HG03135 (cell line): ENCODE measurements at regions not wholly inside any gene's neighbourhood (a gene's known extent, or its start where the extent isn't known, plus 50 kb on each side); places are given as distances from the start of the nearest gene placed in this dataset.

ENCODE experiments used
- ATAC-seq: cut with Tn5 transposase; IDR thresholded peaks from one replicate; pipeline ENCODE4 v1.9.1; 2021; ENCODE audit warnings: mild to moderate bottlenecking, moderate library complexity; ENCODE audit not compliant: unreplicated experiment

DNA sequence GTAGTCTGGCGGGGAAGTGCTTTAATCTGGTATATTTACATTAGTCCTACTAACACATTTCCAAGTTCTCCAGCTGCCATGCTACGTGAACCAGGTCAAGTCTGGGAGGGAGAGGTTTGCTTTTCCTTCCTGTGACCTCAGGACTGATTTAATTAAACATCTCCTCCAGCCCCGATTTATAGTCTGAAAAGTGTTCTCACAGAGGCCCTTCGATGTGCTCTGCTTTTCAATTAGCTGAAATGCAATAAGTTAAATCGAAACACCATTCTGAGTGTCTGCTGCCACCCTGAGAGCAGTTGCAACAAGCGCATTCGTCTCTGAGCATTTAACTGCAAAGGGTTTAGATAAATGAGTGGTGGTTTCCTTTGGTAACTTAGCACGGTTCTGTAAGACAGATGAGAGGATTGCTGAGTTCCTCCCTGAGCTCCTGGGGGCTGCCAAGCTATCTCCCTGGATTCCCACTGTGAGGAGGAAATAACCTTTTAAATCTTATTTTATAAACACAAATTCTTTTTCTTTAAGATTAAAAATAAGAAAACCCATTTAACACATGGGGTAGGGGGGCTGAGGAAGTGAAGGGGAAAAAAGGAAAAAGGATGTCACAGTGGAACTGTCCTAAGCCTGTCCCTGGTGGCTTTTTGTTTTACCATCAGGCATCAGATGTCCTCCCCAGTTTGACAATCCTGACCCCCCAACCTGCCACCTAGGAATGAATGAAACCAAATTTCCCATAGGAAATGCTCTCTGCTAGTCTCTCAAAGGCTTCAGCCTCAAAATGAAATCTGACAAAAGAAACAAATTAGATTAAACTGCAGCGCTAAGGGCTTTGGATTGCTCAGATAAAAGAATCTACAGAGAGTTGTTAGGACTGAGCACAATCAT is 56.5 kb upstream of the CREB1 start:
- no peak for ATAC-seq

DNA sequence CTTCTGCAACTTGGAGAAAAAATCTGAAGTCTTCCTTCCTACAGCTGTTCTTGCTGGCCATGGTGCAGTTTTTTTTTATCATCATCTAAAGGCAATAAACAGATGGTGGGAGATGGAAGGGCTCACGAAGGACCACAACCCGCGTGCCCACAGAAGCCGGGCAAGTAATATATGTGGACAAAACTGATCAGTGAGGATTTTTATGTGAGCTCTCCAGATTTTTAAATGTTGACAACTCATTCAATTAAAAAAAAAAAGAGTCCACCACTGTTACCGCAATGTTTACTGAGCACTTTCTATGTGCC is 55.9 kb upstream of the CREB1 start:
- ATAC-seq: no peak

DNA sequence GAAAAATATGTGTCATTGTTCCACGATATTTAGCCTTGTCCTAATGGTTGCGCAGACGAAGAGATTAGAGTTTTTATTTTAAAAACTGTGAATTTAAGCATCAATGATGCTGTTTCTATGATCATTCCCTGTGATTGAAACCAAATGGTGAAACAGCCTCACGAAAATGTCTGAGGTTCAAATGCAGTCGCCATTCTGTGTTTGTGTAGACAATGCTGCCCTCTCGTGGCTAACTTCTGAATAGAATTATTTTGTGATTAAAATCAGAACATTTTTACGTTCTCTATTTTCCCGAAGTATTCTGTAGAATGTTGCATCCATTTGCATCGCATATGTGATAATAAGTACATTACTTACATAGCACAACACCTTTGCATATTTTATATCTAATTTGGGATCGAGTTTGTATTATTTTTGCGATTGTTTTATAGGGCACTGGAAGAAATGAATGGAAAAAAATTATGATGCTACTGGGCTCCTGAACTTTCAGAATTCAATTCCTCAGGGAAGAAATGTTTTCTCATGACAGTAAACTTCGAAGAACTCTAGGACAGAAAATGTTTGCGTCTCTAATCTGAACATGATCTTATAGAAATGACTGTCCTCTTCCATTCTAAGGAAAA is 54.8 kb upstream of the CREB1 start:
- no peak for ATAC-seq

DNA sequence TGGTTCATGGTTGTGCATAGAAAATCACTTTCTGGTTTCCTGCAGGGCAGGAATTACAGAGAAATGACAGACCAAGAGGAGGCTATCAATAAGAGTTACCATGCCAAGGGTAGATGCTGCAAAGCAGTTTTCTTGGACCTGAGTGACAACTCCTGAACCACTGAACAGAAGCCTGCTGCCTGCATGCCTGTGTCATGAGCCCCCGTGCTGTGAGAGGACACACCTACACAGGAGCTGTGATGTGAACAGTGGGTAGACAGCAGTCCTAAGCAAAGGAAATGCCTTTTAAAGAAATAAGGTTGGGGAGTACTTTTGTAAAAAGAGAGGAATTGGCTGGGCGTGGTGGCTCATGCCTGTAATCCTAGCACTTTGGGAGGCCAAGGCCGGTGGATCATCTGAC is 54.2 kb upstream of the CREB1 start:
- ATAC-seq: no peak

DNA sequence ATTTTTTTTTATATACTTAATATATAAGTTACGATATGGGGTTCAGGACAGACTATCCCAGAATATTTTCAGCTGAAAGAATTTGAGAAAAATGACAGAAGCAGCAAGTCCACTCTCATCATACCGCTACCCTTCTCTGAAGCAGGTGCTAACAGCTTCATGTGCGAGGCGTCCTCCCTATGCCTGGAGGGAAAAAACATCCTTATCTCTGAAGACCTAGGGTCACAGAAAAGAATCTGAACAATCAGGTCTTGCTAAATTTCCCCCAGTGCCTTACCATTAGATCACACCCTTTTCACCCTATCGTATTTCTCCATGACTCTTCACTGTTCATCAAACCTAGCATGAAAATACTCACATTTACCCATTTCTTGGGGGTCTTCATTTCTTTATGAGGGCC is 51.9 kb upstream of the CREB1 start:
- no peak for ATAC-seq

DNA sequence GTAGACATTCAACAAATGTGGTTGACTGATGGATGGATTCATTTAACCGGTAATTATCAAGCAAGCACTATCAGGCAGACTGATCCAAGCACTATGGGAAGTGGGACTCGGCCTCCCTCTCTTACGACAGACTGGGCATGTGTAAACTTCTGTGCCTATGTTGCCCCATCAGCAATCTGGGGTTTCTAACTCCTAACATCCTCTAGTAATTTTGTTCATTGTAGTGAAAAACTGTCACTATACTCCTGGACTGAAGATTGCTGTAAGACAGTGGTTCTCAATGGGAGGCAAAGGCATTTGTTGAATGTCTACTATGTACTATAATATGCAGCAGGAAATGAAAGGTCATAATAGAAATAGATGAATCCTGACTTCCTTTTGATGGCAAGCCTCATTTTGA is 51.2 kb upstream of the CREB1 start:
- ATAC-seq: no peak

DNA sequence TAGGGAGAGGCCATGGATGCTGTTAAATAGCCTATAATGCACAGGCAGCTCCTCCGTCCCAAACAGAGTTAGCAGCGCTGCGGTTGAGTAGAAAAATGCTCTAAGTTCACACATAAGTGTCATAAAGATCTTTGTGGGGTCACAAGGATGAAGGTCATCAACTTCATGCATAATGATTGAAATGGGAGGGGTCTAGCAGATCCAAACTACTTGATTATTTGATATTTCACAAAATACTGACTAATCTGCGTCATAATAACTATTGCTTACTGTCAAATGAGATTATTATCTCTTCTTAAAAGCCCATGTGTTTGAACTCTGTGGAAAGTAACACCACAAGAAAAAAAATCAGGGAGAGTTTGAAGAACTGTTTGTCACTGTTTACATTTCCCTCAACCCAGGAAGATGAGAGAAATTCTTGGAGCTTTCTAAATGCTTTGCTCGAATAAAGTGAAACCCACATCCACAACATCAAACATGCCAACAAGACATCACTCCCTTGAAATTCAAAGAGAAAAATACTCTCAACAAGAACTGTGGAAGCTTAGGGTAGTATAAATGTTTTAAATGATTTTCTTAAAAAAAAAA is 50.5 kb upstream of the CREB1 start:
- ATAC-seq: no peak
